Sigmoid colon (tissue), 6 donors: ENCODE measurements at regions not wholly inside any gene's neighbourhood (a gene's known extent, or its start where the extent isn't known, plus 50 kb on each side); places are given as distances from the start of the nearest gene placed in this dataset.
A peak's percentile ranks its signal among the peaks of the same experiment; 100 is the strongest.

ENCODE experiments used
- DNase-seq: peaks from one replicate; pipeline ENCODE4 v3.0.0-alpha.2; 2019
- H3K27ac ChIP-seq, 4 donors: fragments of 200-600 bp; sonication (generic); one replicate each; pipeline ENCODE4 v1.5.1; 2016 to 2019; ENCODE audit warnings: mild to moderate bottlenecking in 1 of 4
- H3K27me3 ChIP-seq, 3 donors: fragments of 200-600 bp; sonication (generic); one replicate each; pipeline ENCODE4 v1.5.1; 2019; ENCODE audit warnings: mild to moderate bottlenecking in 1 of 3
- H3K36me3 ChIP-seq, 4 donors: fragments of 200-600 bp; sonication (generic); one replicate each; pipeline ENCODE4 v1.5.1; 2016 to 2019
- H3K4me1 ChIP-seq, 4 donors: fragments of 200-600 bp; sonication (generic); one replicate each; pipeline ENCODE4 v1.5.1; 2017 to 2019
- H3K4me3 ChIP-seq, 4 donors: fragments of 200-600 bp; sonication (generic); one replicate each; pipeline ENCODE4 v1.5.1; 2017 to 2019; ENCODE audit warnings: mild to moderate bottlenecking in 2 of 4, moderate library complexity in 1 of 4
- H3K9me3 ChIP-seq, 4 donors: fragments of 200-600 bp in 3 of 4; sonication (generic) in 3 of 4; one replicate each; pipeline versions ENCODE4 v1.5.1 to v1.6.1; 2013 to 2019
- EP300 ChIP-seq, 4 donors: sonication (generic); formaldehyde crosslinking; IDR thresholded peaks; one replicate each; pipeline ENCODE4 v1.6.1; 2017; ENCODE audit warnings: antibody characterized with exemption in 4 of 4
- POLR2A ChIP-seq, 2 donors: fragments of 450-650 bp; IDR thresholded peaks; one replicate each; pipeline ENCODE4 v1.6.1; 2016; ENCODE audit warnings: antibody characterized with exemption in 2 of 2, mild to moderate bottlenecking in 2 of 2, moderate library complexity in 2 of 2
- POLR2AphosphoS5 ChIP-seq, 4 donors: sonication (generic); formaldehyde crosslinking; IDR thresholded peaks; one replicate each; pipeline ENCODE4 v1.6.1; 2017; ENCODE audit warnings: antibody characterized with exemption in 4 of 4
- WGBS, 2 donors: extraction: QIAGEN DNeasy Blood & Tissue Kit; methylation state at CpG; one replicate each; pipeline ENCODE4 v1.1.7; 2013; 5-methylcytosine and 5-hydroxymethylcytosine counted together
- intact Hi-C: fragments of 100-400 bp; cut with DNase I; formaldehyde crosslinking; loops from one replicate; pipeline ENCODE4 v1.15.1; 2023
- TF ChIP-seq, protein P1 (sequence below), 4 experiments: fragments of 450-650 bp in 3 of 4; fragments of 200-600 bp in 1 of 4; IDR thresholded peaks; one replicate each; pipeline ENCODE4 v1.5.1; 2016 to 2019; ENCODE audit warnings: antibody characterized with exemption in 4 of 4, mild to moderate bottlenecking in 3 of 4, moderate library complexity in 2 of 4
- donor health status: healthy with polysubstance abuse.
- donor health status: healthy.

DNA sequence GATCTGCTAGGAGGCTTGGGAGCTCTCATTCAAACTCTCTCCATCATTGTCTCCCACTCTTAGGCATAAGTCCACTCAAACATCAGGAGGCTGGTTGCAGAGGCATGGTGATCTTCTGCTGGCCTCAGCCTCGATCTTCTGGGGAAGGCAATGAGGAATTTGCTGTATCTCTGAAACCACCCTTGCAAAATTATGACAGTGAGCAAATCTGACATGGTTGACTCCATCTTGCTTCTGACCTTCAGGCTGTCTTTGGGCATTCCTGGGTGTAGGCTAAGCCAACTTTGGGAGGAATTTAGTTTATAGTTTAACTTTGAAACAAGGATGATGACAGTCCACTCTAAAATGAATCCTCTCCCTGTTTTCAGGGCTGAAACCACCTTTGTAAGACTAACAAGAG, 84.1 kb upstream of the ABCC4 start:
- Histone ChIP-seq H3K27me3 (no peaks in the 10 kb centered on the region), H3K4me3 (no peak overlapping the region), H3K36me3 (no peaks in the 10 kb centered on the region), H3K27ac (no peak overlapping the region), H3K9me3 (no peaks in the 10 kb centered on the region), H3K4me1 (peaks cover 0 to 51% (median 30%) of the 10 kb centered on the region in 4 donors)
- intact Hi-C loops, result loop anchor here (5.0 kb wide), 2 partner anchors 292 to 783 kb away; partner anchors contain the start of genes DNAJC3 and GPR180
- TF ChIP-seq, protein P1, sequence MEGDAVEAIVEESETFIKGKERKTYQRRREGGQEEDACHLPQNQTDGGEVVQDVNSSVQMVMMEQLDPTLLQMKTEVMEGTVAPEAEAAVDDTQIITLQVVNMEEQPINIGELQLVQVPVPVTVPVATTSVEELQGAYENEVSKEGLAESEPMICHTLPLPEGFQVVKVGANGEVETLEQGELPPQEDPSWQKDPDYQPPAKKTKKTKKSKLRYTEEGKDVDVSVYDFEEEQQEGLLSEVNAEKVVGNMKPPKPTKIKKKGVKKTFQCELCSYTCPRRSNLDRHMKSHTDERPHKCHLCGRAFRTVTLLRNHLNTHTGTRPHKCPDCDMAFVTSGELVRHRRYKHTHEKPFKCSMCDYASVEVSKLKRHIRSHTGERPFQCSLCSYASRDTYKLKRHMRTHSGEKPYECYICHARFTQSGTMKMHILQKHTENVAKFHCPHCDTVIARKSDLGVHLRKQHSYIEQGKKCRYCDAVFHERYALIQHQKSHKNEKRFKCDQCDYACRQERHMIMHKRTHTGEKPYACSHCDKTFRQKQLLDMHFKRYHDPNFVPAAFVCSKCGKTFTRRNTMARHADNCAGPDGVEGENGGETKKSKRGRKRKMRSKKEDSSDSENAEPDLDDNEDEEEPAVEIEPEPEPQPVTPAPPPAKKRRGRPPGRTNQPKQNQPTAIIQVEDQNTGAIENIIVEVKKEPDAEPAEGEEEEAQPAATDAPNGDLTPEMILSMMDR (IDR thresholded peaks at IDR 0.05), result no peak
- TF ChIP-seq POLR2A (IDR thresholded peaks at IDR 0.05) (no peak), EP300 (IDR thresholded peaks at IDR 0.05) (no peak), POLR2AphosphoS5 (IDR thresholded peaks at IDR 0.05) (no peak)
- 79 to 82% methylated on average over 1 of the region's 1 CpG for WGBS, 2 donors
- peak; percentile 9 for DNase-seq

DNA sequence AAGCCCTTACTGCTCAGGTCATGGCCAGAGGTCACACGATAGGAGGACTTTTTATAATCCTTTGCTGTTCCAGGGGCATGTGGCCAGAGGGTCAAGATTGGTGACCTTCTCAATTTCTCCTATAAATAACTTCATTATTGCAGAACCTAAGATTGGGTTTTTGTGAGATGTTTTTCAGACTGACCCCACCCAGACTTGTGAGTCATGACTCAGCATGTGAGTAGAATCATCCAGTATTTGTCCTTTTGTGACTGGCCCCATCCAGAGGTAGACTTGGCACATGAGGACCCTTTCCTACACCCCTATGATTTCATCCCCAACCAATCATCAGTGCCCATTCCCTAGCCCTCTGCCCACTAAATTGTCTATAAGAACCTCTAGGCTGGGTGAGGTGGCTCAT, 84.5 kb upstream of the ABCC4 start:
- Histone ChIP-seq H3K36me3 (no peaks in the 10 kb centered on the region), H3K27me3 (no peaks in the 10 kb centered on the region), H3K9me3 (no peaks in the 10 kb centered on the region), H3K4me3 (no peak overlapping the region), H3K27ac (no peak overlapping the region), H3K4me1 (peaks cover 0 to 46% (median 27%) of the 10 kb centered on the region in 4 donors)
- 80 to 83% methylated on average over 1 of the region's 1 CpG for WGBS, 2 donors
- DNase-seq, result peak; percentile 22
- intact Hi-C loops, result loop anchor here (5.0 kb wide), 2 partner anchors 292 to 783 kb away; partner anchors contain the start of genes DNAJC3 and GPR180
- TF ChIP-seq POLR2AphosphoS5 (IDR thresholded peaks at IDR 0.05) (no peak), POLR2A (IDR thresholded peaks at IDR 0.05) (no peak), EP300 (IDR thresholded peaks at IDR 0.05) (no peak)
- TF ChIP-seq, protein P1 (IDR thresholded peaks at IDR 0.05), result no peak

DNA sequence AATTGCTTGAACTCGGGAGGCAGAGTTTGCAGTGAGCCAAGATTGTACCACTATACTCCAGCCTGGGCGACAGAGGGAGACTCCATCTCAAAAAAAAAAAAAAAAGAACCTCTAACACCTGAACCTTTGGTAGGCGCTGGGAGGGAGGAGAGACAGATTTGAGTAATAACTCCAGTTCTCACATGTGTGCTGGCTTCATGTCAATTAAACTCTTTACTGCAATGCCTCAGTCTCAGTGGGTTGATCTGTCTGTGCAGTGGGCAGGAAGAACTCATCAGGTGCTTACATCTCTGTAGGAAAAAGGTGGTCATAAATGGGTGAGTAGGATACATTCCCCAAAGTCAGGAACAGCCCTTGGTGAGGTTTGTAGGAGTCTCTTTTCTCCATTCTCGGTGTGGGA, 85.1 kb upstream of the ABCC4 start:
- Histone ChIP-seq H3K4me1 (peaks cover 0 to 41% (median 24%) of the 10 kb centered on the region in 4 donors), H3K27ac (peak overlapping the region in 2 of 4 donors; percentile 67 to 73), H3K9me3 (no peaks in the 10 kb centered on the region), H3K4me3 (no peak overlapping the region), H3K27me3 (no peaks in the 10 kb centered on the region), H3K36me3 (no peaks in the 10 kb centered on the region)
- DNase-seq, result peak; percentile 15
- no peak for TF ChIP-seq EP300 (IDR thresholded peaks at IDR 0.05)
- 78 to 87% methylated on average over 4 of the region's 4 CpGs for WGBS, 2 donors
- intact Hi-C loops, result loop anchor here (5.0 kb wide), 2 partner anchors 291 to 784 kb away; partner anchors contain the start of genes DNAJC3 and GPR180

DNA sequence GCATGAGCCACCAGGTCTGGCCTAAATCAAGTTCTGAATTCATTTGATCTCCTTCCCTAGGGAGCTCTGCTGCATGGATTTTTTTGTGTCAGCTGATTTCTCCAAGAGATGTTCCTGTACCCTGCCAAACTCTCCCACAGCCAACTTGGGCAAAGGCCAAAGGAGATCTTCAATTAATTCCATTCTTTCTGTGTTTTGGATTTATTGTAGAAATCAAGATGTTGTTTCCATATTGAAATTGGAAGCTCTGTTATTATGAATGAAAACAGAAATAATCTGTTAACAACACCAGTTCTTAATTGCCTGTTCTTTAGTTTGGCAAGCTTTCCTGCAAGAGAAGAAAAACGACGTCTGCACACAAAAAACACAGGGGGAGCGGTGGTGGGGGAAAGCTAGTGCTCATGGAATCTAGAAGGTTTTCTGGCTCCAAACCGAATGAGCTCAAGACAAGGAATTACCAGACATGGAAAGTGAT, 86.5 kb upstream of the ABCC4 start:
- peaks cover 0 to 37% (median 23%) of the 10 kb centered on the region in 4 donors for H3K4me1 ChIP-seq
- H3K9me3 ChIP-seq, result no peaks in the 10 kb centered on the region
- H3K27me3 ChIP-seq, result no peaks in the 10 kb centered on the region
- H3K27ac ChIP-seq, result peak overlapping the region in 3 of 4 donors; percentile 49 to 73 (median 67)
- peak; percentile 85 for DNase-seq
- 66 to 68% methylated on average over 4 of the region's 4 CpGs for WGBS, 2 donors
- H3K4me3 ChIP-seq, result no peak overlapping the region
- TF ChIP-seq POLR2A (IDR thresholded peaks at IDR 0.05) (no peak), POLR2AphosphoS5 (IDR thresholded peaks at IDR 0.05) (peak in 3 of 4 donors; percentile 67 to 86 (median 74)), EP300 (IDR thresholded peaks at IDR 0.05) (peak in 2 of 4 donors; percentile 38 to 47)
- intact Hi-C loops, result loop anchor here (5.0 kb wide), 2 partner anchors 290 to 785 kb away; partner anchors contain the start of genes DNAJC3 and GPR180
- H3K36me3 ChIP-seq, result no peaks in the 10 kb centered on the region

DNA sequence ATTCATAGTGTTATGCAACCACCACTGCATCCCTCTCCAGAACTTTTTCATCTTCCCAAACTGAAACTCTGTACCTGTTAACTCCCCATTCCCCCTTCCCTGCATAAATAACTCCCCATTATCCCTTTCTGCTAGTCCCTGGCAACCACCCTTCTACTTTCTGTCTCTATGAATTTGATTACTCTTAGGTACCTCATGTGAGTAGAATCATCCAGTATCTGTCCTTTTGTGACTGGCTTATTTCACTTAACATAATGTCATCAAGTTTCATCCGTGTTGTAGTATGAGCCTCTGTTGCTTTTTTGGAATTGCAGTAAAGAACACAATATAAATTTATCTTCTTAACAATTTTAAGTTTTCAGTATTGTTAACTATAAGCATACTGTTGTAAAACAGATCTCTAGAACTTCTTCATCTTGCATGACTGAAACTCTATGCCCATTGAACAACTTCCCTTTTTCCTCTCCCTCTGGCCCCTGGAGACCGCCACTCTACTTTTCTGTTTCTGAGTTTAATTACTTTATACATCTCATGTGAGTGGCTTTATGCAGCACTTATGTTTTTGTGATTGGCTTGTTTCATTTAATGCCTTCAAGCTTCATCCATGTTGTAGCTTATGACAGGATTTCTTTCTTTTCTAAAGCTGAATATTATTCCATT, 87.3 kb upstream of the ABCC4 start:
- TF ChIP-seq, protein P1 (IDR thresholded peaks at IDR 0.05), result no peak
- 35 to 83% methylated on average over 2 of the region's 2 CpGs for WGBS, 2 donors

More for the DNA sequence above, 87.3 kb upstream of the ABCC4 start:
- Histone ChIP-seq H3K36me3 (no peaks in the 10 kb centered on the region), H3K9me3 (no peaks in the 10 kb centered on the region), H3K4me1 (peaks cover 0 to 37% (median 23%) of the 10 kb centered on the region in 4 donors), H3K27me3 (no peaks in the 10 kb centered on the region), H3K27ac (peak overlapping the region in 3 of 4 donors; percentile 49 to 73 (median 67)), H3K4me3 (no peak overlapping the region)
- intact Hi-C loops, result loop anchor here (5.0 kb wide), 2 partner anchors 289 to 786 kb away; partner anchors contain the start of genes DNAJC3 and GPR180
- DNase-seq, result no peak
